Central memory CD8-positive, alpha-beta T cell (primary cell): ENCODE measurements at regions not wholly inside any gene's neighbourhood (a gene's known extent, or its start where the extent isn't known, plus 50 kb on each side); places are given as distances from the start of the nearest gene placed in this dataset.
A peak's percentile ranks its signal among the peaks of the same experiment; 100 is the strongest.

Experiments used
- ATAC-seq: fragments of 150-1000 bp; cut with Tn5 transposase; replicated peaks from 2 replicates; pipeline ENCODE4 v1.10.0; 2022; ENCODE audit warnings: mild to moderate bottlenecking, moderate FRiP score, moderate number of reproducible peaks; ENCODE audit not compliant: poor library complexity, severe bottlenecking; ENCODE audit errors: extremely low read depth
- DNase-seq, 2 donors: peaks; one replicate each; pipeline ENCODE4 v3.0.0; 2021; ENCODE audit warnings: low spot score in 2 of 2
- H3K27ac Mint-ChIP-seq: one replicate; pipeline ENCODE4 v1.8.0; 2022; ENCODE audit warnings: low read depth, mild to moderate bottlenecking, moderate library complexity, mixed read lengths
- H3K27me3 Mint-ChIP-seq: one replicate; pipeline ENCODE4 v1.8.0; 2022; ENCODE audit warnings: mixed read lengths
- H3K36me3 Mint-ChIP-seq: one replicate; pipeline ENCODE4 v1.8.0; 2022; ENCODE audit warnings: mild to moderate bottlenecking, moderate library complexity, mixed read lengths; ENCODE audit not compliant: insufficient read depth
- H3K4me1 Mint-ChIP-seq: one replicate; pipeline ENCODE4 v1.8.0; 2022; ENCODE audit warnings: mixed read lengths
- H3K4me3 Mint-ChIP-seq: one replicate; pipeline ENCODE4 v1.8.0; 2022; ENCODE audit warnings: mild to moderate bottlenecking, moderate library complexity, mixed read lengths
- H3K9me3 Mint-ChIP-seq: one replicate; pipeline ENCODE4 v1.8.0; 2022; ENCODE audit warnings: mixed read lengths

GRCh38 chrX:39945709-39946108 lies 152.0 kb downstream of the BCOR start:
- ATAC-seq, result no peak
- H3K4me3 Mint-ChIP-seq, result no peak overlapping the region

DNA sequence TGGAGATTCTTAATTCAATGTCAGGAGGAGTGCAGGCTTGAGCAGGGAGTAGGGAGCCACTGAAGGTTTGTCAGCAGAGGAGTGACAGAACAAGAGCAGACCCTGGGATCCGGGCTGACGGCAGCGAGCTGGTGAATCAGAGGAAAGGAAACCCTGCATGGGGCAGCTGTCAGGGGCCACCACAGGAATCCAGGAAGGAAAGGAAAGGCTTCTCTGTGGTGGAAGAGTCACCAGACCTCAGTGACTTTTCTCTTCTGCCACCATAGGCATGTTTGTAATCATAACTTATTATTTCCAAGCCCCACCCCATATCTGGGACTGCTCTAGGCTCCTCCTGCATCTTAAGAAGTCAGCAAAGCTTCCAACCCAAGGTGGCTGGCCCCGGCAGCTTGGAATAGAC lies 150.9 kb downstream of the BCOR start:
- H3K27ac Mint-ChIP-seq, result no peak overlapping the region
- no peak for DNase-seq

More at GRCh38 chrX:39945709-39946108, 152.0 kb downstream of the BCOR start:
- Mint-ChIP-seq H3K36me3 (peaks cover 2% of the 10 kb centered on the region), H3K4me1 (no peaks in the 10 kb centered on the region), H3K9me3 (no peaks in the 10 kb centered on the region), H3K27ac (no peak overlapping the region), H3K27me3 (no peaks in the 10 kb centered on the region)
- no peak for DNase-seq

DNA sequence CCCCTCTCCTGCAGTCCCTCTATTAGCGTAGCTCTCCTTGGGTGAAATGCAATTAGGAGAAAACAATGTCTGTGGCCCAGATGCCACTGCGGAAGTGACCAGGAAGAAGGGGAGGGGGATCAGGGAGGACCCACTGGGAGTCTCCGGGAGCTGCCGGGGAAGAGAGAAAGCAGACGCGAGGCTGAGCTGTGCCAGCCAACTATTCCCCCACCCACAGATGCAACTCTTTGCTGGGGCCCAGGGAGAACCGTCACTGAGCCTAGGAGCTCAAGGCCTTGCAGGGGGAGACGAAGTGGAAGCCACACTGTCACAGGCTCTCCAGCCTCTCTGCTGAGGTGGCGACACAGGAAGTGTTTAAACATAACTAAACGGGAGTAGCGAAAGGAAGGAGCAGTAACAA lies 149.2 kb downstream of the BCOR start:
- Mint-ChIP-seq H3K9me3 (no peaks in the 10 kb centered on the region), H3K27me3 (no peaks in the 10 kb centered on the region), H3K4me1 (no peaks in the 10 kb centered on the region), H3K36me3 (no peaks in the 10 kb centered on the region), H3K27ac (no peak overlapping the region), H3K4me3 (no peak overlapping the region)
- DNase-seq (no peak), ATAC-seq (no peak)

More for the DNA sequence above, 150.9 kb downstream of the BCOR start:
- no peaks in the 10 kb centered on the region for H3K9me3 Mint-ChIP-seq
- no peak overlapping the region for H3K4me3 Mint-ChIP-seq
- ATAC-seq, result no peak
- no peaks in the 10 kb centered on the region for H3K4me1 Mint-ChIP-seq
- H3K36me3 Mint-ChIP-seq, result peaks cover 2% of the 10 kb centered on the region
- no peaks in the 10 kb centered on the region for H3K27me3 Mint-ChIP-seq

DNA sequence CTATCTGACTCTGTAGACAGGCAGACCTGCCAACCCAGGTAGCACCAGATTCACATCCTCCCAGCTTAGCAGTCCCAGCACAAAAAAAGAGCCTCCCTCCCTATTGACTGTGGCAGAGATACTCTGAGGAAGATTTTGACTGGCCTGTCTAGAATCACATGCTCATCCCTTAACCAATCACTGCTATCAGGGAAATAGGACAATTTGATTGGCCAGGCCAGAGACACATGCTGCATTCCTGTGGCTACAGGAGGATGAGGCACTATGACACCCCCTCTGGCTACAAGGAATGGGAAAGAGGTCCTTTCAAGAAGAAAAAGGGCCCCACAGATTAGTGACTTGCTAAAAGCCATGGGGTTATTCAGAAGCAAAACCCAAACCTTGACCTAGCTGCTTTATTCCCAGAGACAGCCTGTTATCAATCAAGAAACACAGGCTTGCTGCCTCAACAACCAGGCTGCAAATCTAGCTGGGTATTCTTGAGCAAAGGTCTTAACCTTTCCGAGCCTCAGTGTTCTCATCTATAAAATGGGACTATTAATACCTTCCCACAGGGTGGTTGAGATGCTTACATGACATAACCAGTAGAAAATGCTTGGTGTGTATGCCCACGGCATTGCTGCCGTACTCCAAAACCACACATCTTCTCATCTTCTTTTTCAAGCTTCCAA lies 147.6 kb downstream of the BCOR start:
- H3K4me3 Mint-ChIP-seq, result no peak overlapping the region
- H3K4me1 Mint-ChIP-seq, result peaks cover 2% of the 10 kb centered on the region
- H3K27ac Mint-ChIP-seq, result no peak overlapping the region
- no peaks in the 10 kb centered on the region for H3K9me3 Mint-ChIP-seq
- DNase-seq (no peak), ATAC-seq (no peak)
- no peaks in the 10 kb centered on the region for H3K36me3 Mint-ChIP-seq
- H3K27me3 Mint-ChIP-seq, result no peaks in the 10 kb centered on the region

- DNase-seq (no peak), ATAC-seq (no peak)
- no peaks in the 10 kb centered on the region for H3K9me3 Mint-ChIP-seq
- H3K27ac Mint-ChIP-seq, result no peak overlapping the region
- H3K4me3 Mint-ChIP-seq, result no peak overlapping the region
- no peaks in the 10 kb centered on the region for H3K36me3 Mint-ChIP-seq
- H3K27me3 Mint-ChIP-seq, result no peaks in the 10 kb centered on the region
- peaks cover 12% of the 10 kb centered on the region for H3K4me1 Mint-ChIP-seq
Measured at GRCh38 chrX:39952989-39953388, 144.8 kb downstream of the BCOR start.

DNA sequence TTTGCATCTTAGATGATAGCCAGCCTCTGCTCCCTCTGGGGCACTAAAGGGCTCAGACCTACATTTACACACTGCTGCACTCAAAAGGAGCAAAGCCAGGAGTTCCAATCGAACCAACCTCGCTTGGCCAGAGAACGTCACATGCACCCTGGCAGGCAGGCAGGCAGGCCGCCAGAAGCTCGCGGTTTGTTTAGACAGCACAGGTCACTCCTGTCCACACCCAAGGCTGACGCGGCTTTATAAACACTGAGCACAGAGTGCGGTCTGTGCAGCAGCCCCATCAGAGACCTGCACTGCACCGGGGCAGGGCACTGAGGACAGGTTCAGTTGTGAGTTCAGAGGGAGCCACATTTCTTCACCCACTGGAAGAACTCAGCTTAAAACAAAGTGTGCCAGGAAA lies 143.9 kb downstream of the BCOR start:
- Mint-ChIP-seq H3K27ac (no peak overlapping the region), H3K4me1 (peaks cover 12% of the 10 kb centered on the region), H3K4me3 (no peak overlapping the region), H3K9me3 (no peaks in the 10 kb centered on the region), H3K36me3 (no peaks in the 10 kb centered on the region), H3K27me3 (no peaks in the 10 kb centered on the region)
- DNase-seq, result no peak
- ATAC-seq, result no peak

DNA sequence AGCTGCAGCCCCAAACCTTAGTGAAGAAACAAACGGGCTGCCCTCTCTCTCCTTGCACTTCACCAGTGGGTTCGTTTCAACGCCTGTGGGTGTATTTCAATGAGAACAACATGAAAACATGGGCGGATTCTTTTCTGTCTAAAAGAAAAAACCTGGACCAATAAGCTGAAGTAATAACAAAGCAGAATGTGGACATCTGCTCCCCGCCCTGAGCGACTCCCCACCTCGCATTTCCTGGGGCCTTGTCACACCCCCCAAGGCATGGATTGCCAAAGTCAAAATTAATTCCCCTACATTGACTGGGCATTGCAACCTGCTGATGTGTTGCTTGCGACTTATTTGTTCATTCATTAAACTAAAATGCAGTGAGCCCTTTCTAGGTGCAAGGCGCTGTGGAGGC lies 142.9 kb downstream of the BCOR start:
- no peaks in the 10 kb centered on the region for H3K9me3 Mint-ChIP-seq
- H3K4me3 Mint-ChIP-seq, result no peak overlapping the region
- peaks cover 12% of the 10 kb centered on the region for H3K4me1 Mint-ChIP-seq
- no peaks in the 10 kb centered on the region for H3K27me3 Mint-ChIP-seq
- DNase-seq (no peak), ATAC-seq (no peak)
- H3K36me3 Mint-ChIP-seq, result no peaks in the 10 kb centered on the region
- H3K27ac Mint-ChIP-seq, result no peak overlapping the region

- Mint-ChIP-seq H3K4me1 (peaks cover 12% of the 10 kb centered on the region), H3K4me3 (no peak overlapping the region), H3K9me3 (no peaks in the 10 kb centered on the region), H3K36me3 (no peaks in the 10 kb centered on the region), H3K27ac (no peak overlapping the region), H3K27me3 (no peaks in the 10 kb centered on the region)
- DNase-seq (no peak), ATAC-seq (no peak)
Measured at GRCh38 chrX:39955625-39956024, 142.1 kb downstream of the BCOR start.

GRCh38 chrX:39956803-39957394 lies 140.9 kb downstream of the BCOR start:
- Mint-ChIP-seq H3K9me3 (no peaks in the 10 kb centered on the region), H3K4me3 (no peak overlapping the region), H3K36me3 (no peaks in the 10 kb centered on the region), H3K27ac (no peak overlapping the region), H3K27me3 (no peaks in the 10 kb centered on the region), H3K4me1 (peaks cover 12% of the 10 kb centered on the region)
- no peak for ATAC-seq
- no peak for DNase-seq

GRCh38 chrX:39957816-39958566 lies 139.8 kb downstream of the BCOR start:
- Mint-ChIP-seq H3K36me3 (no peaks in the 10 kb centered on the region), H3K4me3 (no peak overlapping the region), H3K27me3 (no peaks in the 10 kb centered on the region), H3K27ac (no peak overlapping the region), H3K9me3 (no peaks in the 10 kb centered on the region), H3K4me1 (peaks cover 12% of the 10 kb centered on the region)
- no peak for ATAC-seq
- DNase-seq, result no peak

DNA sequence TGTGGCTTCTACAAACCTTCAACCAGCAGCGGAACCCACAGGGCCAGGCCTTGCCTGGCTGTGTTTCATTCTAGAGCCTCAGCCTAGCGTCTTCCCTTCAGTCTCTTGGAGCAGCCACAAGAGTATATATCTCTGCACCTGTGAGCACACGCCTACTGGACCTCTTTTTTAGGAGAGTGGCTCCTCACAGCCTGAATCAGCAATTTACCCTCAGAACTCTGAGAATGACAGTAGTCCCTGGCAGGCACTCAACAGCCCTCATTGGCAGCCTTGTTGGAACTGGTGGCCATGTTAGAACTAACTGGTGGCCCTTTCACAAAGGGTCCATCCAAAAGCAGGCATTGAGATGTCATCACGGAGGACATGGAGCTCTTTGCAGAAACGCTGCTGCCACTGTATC lies 138.9 kb downstream of the BCOR start:
- no peak overlapping the region for H3K4me3 Mint-ChIP-seq
- no peaks in the 10 kb centered on the region for H3K36me3 Mint-ChIP-seq
- ATAC-seq (no peak), DNase-seq (no peak)
- peak overlapping the region; percentile 62 for H3K27ac Mint-ChIP-seq
- no peaks in the 10 kb centered on the region for H3K9me3 Mint-ChIP-seq
- H3K4me1 Mint-ChIP-seq, result peaks cover 12% of the 10 kb centered on the region
- H3K27me3 Mint-ChIP-seq, result no peaks in the 10 kb centered on the region

DNA sequence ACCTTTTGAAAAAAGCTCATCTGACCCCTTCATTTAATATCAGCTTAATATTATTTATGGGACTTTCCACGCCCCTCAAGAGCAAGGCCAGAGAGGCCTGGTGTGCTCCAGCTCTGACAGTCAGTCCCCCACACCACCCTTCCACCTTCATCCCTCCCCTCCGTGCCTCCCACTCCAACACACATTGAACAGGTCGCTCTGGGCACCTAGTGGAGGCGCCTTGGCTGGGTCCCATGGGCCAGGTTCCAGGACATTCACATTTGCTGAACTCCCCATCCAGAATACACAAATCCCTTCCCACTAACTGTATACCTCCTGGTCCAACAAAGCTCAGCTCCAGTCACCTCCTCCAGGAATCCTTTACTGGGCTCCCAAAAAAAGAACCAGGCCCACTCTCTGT lies 137.5 kb downstream of the BCOR start:
- no peaks in the 10 kb centered on the region for H3K36me3 Mint-ChIP-seq
- peaks cover 9% of the 10 kb centered on the region for H3K4me1 Mint-ChIP-seq
- ATAC-seq (no peak), DNase-seq (no peak)
- no peak overlapping the region for H3K27ac Mint-ChIP-seq
- H3K4me3 Mint-ChIP-seq, result no peak overlapping the region
- no peaks in the 10 kb centered on the region for H3K9me3 Mint-ChIP-seq
- no peaks in the 10 kb centered on the region for H3K27me3 Mint-ChIP-seq

GRCh38 chrX:39961441-39961840 lies 136.3 kb downstream of the BCOR start:
- H3K4me1 Mint-ChIP-seq, result no peaks in the 10 kb centered on the region
- no peak overlapping the region for H3K27ac Mint-ChIP-seq
- H3K9me3 Mint-ChIP-seq, result no peaks in the 10 kb centered on the region
- ATAC-seq (no peak), DNase-seq (no peak)
- no peaks in the 10 kb centered on the region for H3K27me3 Mint-ChIP-seq
- H3K36me3 Mint-ChIP-seq, result no peaks in the 10 kb centered on the region
- no peak overlapping the region for H3K4me3 Mint-ChIP-seq
